Uterus (tissue), 3 donors: ENCODE measurements at regions not wholly inside any gene's neighbourhood (a gene's known extent, or its start where the extent isn't known, plus 50 kb on each side); places are given as distances from the start of the nearest gene placed in this dataset.

Experiments
- DNase-seq, 2 donors: peaks; one replicate each; pipeline ENCODE4 v3.0.0-alpha.2; 2019 to 2020
- H3K27ac ChIP-seq, 2 donors: fragments of 200-600 bp; sonication (generic); 1 replicate in 1 of 2; 2 replicates in 1 of 2; pipeline ENCODE4 v1.5.1; 2016 to 2018
- H3K27me3 ChIP-seq, 2 donors: fragments of 200-600 bp; sonication (generic); one replicate each; pipeline ENCODE4 v1.5.1; 2018 to 2019; ENCODE audit warnings: control low read depth in 1 of 2
- H3K36me3 ChIP-seq, 2 donors: fragments of 200-600 bp; sonication (generic); one replicate each; pipeline ENCODE4 v1.5.1; 2019; ENCODE audit warnings: control low read depth in 1 of 2
- H3K4me1 ChIP-seq, 2 donors: fragments of 200-600 bp; sonication (generic); one replicate each; pipeline ENCODE4 v1.5.1; 2018 to 2019; ENCODE audit warnings: control low read depth in 1 of 2
- H3K4me3 ChIP-seq, 2 donors: fragments of 200-600 bp; sonication (generic); 1 replicate in 1 of 2; 2 replicates in 1 of 2; pipeline ENCODE4 v1.5.1; 2018 to 2019; ENCODE audit warnings: mild to moderate bottlenecking in 1 of 2
- H3K9me3 ChIP-seq, 2 donors: fragments of 200-600 bp; sonication (generic); one replicate each; pipeline ENCODE4 v1.5.1; 2019; ENCODE audit warnings: control low read depth in 1 of 2
- CTCF ChIP-seq, 4 experiments: fragments of 200-600 bp in 2 of 4; fragments of 450-650 bp in 2 of 4; sonication (generic) in 2 of 4; IDR thresholded peaks; one replicate each; pipeline ENCODE4 v1.5.1; 2016 to 2019; ENCODE audit warnings: antibody characterized with exemption in 4 of 4, mild to moderate bottlenecking in 2 of 4, moderate library complexity in 1 of 4
- POLR2A ChIP-seq, 2 donors: fragments of 450-650 bp; IDR thresholded peaks; one replicate each; pipeline ENCODE4 v1.6.1; 2016; ENCODE audit warnings: antibody characterized with exemption in 2 of 2, mild to moderate bottlenecking in 1 of 2, moderate library complexity in 1 of 2
- intact Hi-C: fragments of 100-400 bp; cut with DNase I; formaldehyde crosslinking; loops from one replicate; pipeline ENCODE4 v1.15.1; 2023; ENCODE audit warnings: low total_unique reads
- donor health status: DM: yes; HTN: yes; CAD: no.

DNA sequence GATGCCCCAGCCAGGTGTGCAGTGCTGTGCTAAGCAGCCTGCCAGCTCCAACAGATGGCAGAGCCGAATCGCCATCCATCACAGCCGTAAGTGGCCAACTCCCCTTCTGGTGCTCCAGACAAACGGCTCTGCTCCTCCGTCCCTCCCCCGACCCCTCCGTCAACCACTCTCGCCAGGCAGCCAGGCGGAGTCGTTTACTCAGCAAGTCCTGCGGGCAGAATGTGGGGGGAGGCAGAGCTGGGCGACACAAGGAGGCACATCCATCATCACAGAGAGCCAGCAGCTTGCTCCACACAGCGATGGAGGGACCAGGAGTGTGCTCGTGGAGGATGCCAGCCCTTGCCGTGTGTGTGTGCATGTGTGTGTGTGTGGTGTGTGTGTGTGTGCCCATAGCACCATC lies 206.6 kb upstream of the GRIK3 start:
- TF ChIP-seq POLR2A (IDR thresholded peaks at IDR 0.05) (no peak), CTCF (IDR thresholded peaks at IDR 0.05) (no peak)
- no peaks in the 10 kb centered on the region for H3K9me3 ChIP-seq

DNA sequence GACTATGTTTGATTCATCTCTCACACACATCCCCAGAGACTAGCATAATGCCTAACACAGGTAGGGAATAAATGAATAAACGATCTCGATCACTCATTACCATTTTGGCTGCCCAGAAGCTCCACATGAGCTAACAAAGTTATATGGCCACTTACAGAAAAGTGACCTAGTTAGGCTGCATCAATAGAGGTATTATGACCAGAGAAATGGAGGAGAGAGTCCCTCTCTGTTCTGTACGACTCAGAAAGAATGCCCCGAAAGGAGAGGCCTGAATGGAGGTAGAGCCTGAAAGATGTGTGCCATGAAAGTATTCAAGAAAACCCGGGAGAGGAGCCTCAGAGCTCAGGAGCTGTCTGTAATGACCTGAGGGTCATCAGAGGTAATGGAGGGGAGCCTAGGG lies 208.2 kb upstream of the GRIK3 start:
- TF ChIP-seq CTCF (IDR thresholded peaks at IDR 0.05) (no peak), POLR2A (IDR thresholded peaks at IDR 0.05) (no peak)
- H3K4me1 ChIP-seq, result no peaks in the 10 kb centered on the region
- no peak overlapping the region for H3K27ac ChIP-seq
- no peaks in the 10 kb centered on the region for H3K9me3 ChIP-seq
- no peaks in the 10 kb centered on the region for H3K36me3 ChIP-seq
- DNase-seq, result no peak
- intact Hi-C loops, result no loop called here
- no peaks in the 10 kb centered on the region for H3K27me3 ChIP-seq
- no peak overlapping the region for H3K4me3 ChIP-seq

More for the DNA sequence above, 206.6 kb upstream of the GRIK3 start:
- DNase-seq, result no peak
- intact Hi-C loops, result no loop called here
- Histone ChIP-seq H3K27me3 (no peaks in the 10 kb centered on the region), H3K36me3 (no peaks in the 10 kb centered on the region), H3K27ac (no peak overlapping the region), H3K4me1 (no peaks in the 10 kb centered on the region), H3K4me3 (no peak overlapping the region)

DNA sequence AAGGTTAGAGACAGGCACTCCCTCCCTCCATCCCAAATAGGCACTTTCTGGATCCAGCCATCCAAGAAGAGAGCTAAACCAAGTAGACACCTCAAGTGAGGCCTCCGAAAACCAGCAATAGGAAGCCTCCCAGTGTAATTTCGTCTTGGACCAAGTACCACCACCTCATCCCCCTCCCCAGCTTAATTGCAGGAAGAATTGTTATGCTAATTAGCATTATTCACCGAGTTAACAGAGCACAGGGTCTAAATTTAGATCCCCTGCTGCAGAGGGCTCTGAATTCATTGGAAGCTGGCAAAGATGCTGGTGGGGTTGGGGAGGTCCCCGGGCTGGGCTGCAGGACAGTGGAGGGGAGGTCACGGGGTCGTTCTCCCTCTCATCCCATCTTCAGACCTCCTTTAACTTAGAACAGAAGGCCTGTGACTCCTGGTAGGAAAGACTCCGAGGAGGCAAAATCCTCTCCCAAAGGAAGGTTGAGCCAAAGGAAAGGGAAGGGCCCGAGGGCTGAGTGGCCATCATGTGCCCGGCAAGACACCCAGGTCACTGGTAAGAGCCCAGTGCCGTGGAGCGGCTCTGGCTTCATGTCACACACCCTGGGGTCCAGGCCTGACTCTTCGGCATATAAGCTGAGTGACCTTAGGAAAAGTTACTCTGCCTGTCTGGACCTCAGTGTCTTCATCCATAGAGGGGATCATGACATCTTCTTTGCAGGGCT lies 209.2 kb upstream of the GRIK3 start:
- no peak overlapping the region for H3K27ac ChIP-seq
- H3K27me3 ChIP-seq, result no peaks in the 10 kb centered on the region
- no peak for DNase-seq
- TF ChIP-seq CTCF (IDR thresholded peaks at IDR 0.05) (no peak), POLR2A (IDR thresholded peaks at IDR 0.05) (no peak)
- H3K4me3 ChIP-seq, result no peak overlapping the region
- intact Hi-C loops, result no loop called here
- H3K4me1 ChIP-seq, result no peaks in the 10 kb centered on the region
- no peaks in the 10 kb centered on the region for H3K36me3 ChIP-seq
- no peaks in the 10 kb centered on the region for H3K9me3 ChIP-seq

GRCh38 chr1:37244083-37244480 lies 209.8 kb upstream of the GRIK3 start:
- intact Hi-C loops, result no loop called here
- H3K27me3 ChIP-seq, result no peaks in the 10 kb centered on the region
- no peaks in the 10 kb centered on the region for H3K9me3 ChIP-seq
- H3K27ac ChIP-seq, result no peak overlapping the region
- H3K4me1 ChIP-seq, result no peaks in the 10 kb centered on the region
- no peak for DNase-seq
- no peak for TF ChIP-seq CTCF (IDR thresholded peaks at IDR 0.05)
- TF ChIP-seq POLR2A (IDR thresholded peaks at IDR 0.05), result no peak
- no peak overlapping the region for H3K4me3 ChIP-seq
- no peaks in the 10 kb centered on the region for H3K36me3 ChIP-seq

GRCh38 chr1:37244815-37245214 lies 210.5 kb upstream of the GRIK3 start:
- no peaks in the 10 kb centered on the region for H3K27me3 ChIP-seq
- no peaks in the 10 kb centered on the region for H3K36me3 ChIP-seq
- no peak overlapping the region for H3K27ac ChIP-seq
- TF ChIP-seq CTCF (IDR thresholded peaks at IDR 0.05) (no peak), POLR2A (IDR thresholded peaks at IDR 0.05) (no peak)
- no peaks in the 10 kb centered on the region for H3K4me1 ChIP-seq
- DNase-seq, result no peak
- intact Hi-C loops, result no loop called here
- no peak overlapping the region for H3K4me3 ChIP-seq
- no peaks in the 10 kb centered on the region for H3K9me3 ChIP-seq
